ENCODE measurements at regions not wholly inside any gene's neighbourhood (a gene's known extent, or its start where the extent isn't known, plus 50 kb on each side); places are given as distances from the start of the nearest gene placed in this dataset.
A peak's percentile ranks its signal among the peaks of the same experiment; 100 is the strongest.

GRCh38 chr13:59099182-59099974, 1064.3 kb downstream of the DIAPH3 start:
- no peaks in the 10 kb centered on the region for H3K79me2 ChIP-seq
- no peak overlapping the region for H3K4me3 ChIP-seq
- no peak overlapping the region for H2AFZ ChIP-seq
- H3K4me2 ChIP-seq: no peak overlapping the region
- no peaks in the 10 kb centered on the region for H3K9me3 ChIP-seq (ENCODE audit: low read depth)
- no peaks in the 10 kb centered on the region for H3K36me3 ChIP-seq (replicated peaks; ENCODE audit: insufficient read depth, low read depth)
- no peaks in the 10 kb centered on the region for H3K27me3 ChIP-seq
- H4K20me1 ChIP-seq (ENCODE audit: insufficient read depth, poor library complexity, severe bottlenecking): no peaks in the 10 kb centered on the region
- TF ChIP-seq EZH2 (IDR thresholded peaks at IDR 0.05; ENCODE audit: borderline replicate concordance): no peak
- no peak for TF ChIP-seq CTCF (IDR thresholded peaks at IDR 0.05; ENCODE audit: poor library complexity)
- TF ChIP-seq EZH2phosphoT487 (IDR thresholded peaks at IDR 0.05; ENCODE audit: low read depth, severe bottlenecking, unreplicated experiment): no peak
- H3K9me2 ChIP-seq (replicated peaks; ENCODE audit: insufficient read depth): no peaks in the 10 kb centered on the region
- H3K27ac ChIP-seq: no peak overlapping the region
- no peak for DNase-seq (ENCODE audit: low spot score)
- WGBS (ENCODE audit: low lambda C conversion rate, missing lambda C conversion rate): 72% methylated on average over 6 of the region's 6 CpGs
- H3K4me1 ChIP-seq (ENCODE audit: insufficient read depth): no peaks in the 10 kb centered on the region

- no peaks in the 10 kb centered on the region for H4K20me1 ChIP-seq (ENCODE audit: insufficient read depth, poor library complexity, severe bottlenecking)
- H3K27ac ChIP-seq: no peak overlapping the region
- 51% methylated on average over 4 of the region's 4 CpGs for WGBS (ENCODE audit: low lambda C conversion rate, missing lambda C conversion rate)
- no peak overlapping the region for H3K4me3 ChIP-seq
- no peak for TF ChIP-seq CTCF (IDR thresholded peaks at IDR 0.05; ENCODE audit: poor library complexity)
- no peak for TF ChIP-seq EZH2phosphoT487 (IDR thresholded peaks at IDR 0.05; ENCODE audit: low read depth, severe bottlenecking, unreplicated experiment)
- TF ChIP-seq EZH2 (IDR thresholded peaks at IDR 0.05; ENCODE audit: borderline replicate concordance): no peak
- no peak overlapping the region for H2AFZ ChIP-seq
- no peaks in the 10 kb centered on the region for H3K79me2 ChIP-seq
- no peaks in the 10 kb centered on the region for H3K27me3 ChIP-seq
- no peaks in the 10 kb centered on the region for H3K36me3 ChIP-seq (replicated peaks; ENCODE audit: insufficient read depth, low read depth)
- H3K9me3 ChIP-seq (ENCODE audit: low read depth): no peaks in the 10 kb centered on the region
- peak overlapping the region; percentile 18 for H3K4me2 ChIP-seq
- H3K4me1 ChIP-seq (ENCODE audit: insufficient read depth): no peaks in the 10 kb centered on the region
- peak; percentile 10 for DNase-seq (ENCODE audit: low spot score)
- H3K9me2 ChIP-seq (replicated peaks; ENCODE audit: insufficient read depth): no peaks in the 10 kb centered on the region
Measured at GRCh38 chr13:59103004-59103768, 1060.5 kb downstream of the DIAPH3 start.

DNA sequence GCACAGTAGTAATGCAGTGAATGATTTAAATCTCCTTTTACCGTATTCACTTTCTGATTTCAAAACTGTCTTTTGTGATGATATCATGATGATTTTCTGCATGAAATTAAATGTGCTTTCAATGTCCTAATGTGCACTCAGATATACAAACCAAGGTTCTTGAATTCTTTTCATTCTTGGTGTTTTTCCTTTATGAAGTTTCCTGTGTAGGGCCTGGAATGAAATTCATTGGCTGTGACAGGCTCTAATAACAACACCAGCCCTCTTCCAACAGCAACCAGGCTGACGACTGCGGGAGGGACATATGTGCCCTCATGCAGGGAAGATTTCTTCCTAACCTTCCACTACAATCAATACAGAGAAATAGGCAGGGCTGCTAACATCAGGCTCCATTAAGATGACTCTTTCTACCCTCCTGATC, 1052.0 kb downstream of the DIAPH3 start:
- Histone ChIP-seq H2AFZ (no peak overlapping the region), H3K9me2 (replicated peaks; ENCODE audit: insufficient read depth) (no peaks in the 10 kb centered on the region), H4K20me1 (ENCODE audit: insufficient read depth, poor library complexity, severe bottlenecking) (no peaks in the 10 kb centered on the region), H3K4me2 (no peak overlapping the region), H3K79me2 (no peaks in the 10 kb centered on the region), H3K36me3 (replicated peaks; ENCODE audit: insufficient read depth, low read depth) (no peaks in the 10 kb centered on the region), H3K4me1 (ENCODE audit: insufficient read depth) (no peaks in the 10 kb centered on the region), H3K9me3 (ENCODE audit: low read depth) (no peaks in the 10 kb centered on the region), H3K4me3 (no peak overlapping the region), H3K27ac (no peak overlapping the region), H3K27me3 (no peaks in the 10 kb centered on the region)
- DNase-seq (ENCODE audit: low spot score): no peak
- TF ChIP-seq EZH2 (IDR thresholded peaks at IDR 0.05; ENCODE audit: borderline replicate concordance): no peak
- no peak for TF ChIP-seq EZH2phosphoT487 (IDR thresholded peaks at IDR 0.05; ENCODE audit: low read depth, severe bottlenecking, unreplicated experiment)
- TF ChIP-seq CTCF (IDR thresholded peaks at IDR 0.05; ENCODE audit: poor library complexity): no peak
- 28% methylated on average over 3 of the region's 3 CpGs for whole genome bisulfite sequencing (ENCODE audit: low lambda C conversion rate, missing lambda C conversion rate)

All from hepatocyte (in vitro differentiated cells).